Peyer's patch (tissue), 4 donors: ENCODE measurements at regions not wholly inside any gene's neighbourhood (a gene's known extent, or its start where the extent isn't known, plus 50 kb on each side); places are given as distances from the start of the nearest gene placed in this dataset.

Experiments
- POLR2A ChIP-seq, 2 donors: fragments of 450-650 bp; IDR thresholded peaks; one replicate each; pipeline ENCODE4 v1.5.1; 2017; ENCODE audit warnings: antibody characterized with exemption in 2 of 2, mild to moderate bottlenecking in 2 of 2, moderate library complexity in 2 of 2
- TF ChIP-seq, protein P1 (sequence below), 6 experiments: fragments of 450-650 bp in 4 of 6; fragments of 200-600 bp in 2 of 6; sonication (generic) in 1 of 6; IDR thresholded peaks; one replicate each; pipeline ENCODE4 v1.5.1; 2017 to 2019; ENCODE audit warnings: antibody characterized with exemption in 6 of 6, mild to moderate bottlenecking in 3 of 6, moderate library complexity in 1 of 6

DNA sequence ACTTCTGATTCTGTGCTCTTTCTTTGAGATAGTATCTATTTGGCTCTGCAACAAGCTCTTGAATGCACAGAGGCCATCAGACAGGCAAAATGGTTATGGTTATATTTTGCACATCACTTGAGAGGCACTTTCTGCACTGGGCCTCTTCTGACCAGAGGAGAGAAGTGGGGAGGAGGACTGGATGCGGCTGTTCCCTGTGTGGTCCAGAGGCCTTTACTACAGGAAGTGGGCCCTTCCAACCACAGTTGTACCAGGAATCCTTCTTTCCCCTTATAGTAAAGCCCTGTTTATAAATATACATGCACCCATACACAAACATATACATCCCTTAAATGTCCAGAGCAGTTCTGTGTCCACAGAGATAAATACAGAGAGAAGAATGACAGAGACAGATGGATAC, 182.7 kb upstream of the HHIP start:
- TF ChIP-seq, protein P1, sequence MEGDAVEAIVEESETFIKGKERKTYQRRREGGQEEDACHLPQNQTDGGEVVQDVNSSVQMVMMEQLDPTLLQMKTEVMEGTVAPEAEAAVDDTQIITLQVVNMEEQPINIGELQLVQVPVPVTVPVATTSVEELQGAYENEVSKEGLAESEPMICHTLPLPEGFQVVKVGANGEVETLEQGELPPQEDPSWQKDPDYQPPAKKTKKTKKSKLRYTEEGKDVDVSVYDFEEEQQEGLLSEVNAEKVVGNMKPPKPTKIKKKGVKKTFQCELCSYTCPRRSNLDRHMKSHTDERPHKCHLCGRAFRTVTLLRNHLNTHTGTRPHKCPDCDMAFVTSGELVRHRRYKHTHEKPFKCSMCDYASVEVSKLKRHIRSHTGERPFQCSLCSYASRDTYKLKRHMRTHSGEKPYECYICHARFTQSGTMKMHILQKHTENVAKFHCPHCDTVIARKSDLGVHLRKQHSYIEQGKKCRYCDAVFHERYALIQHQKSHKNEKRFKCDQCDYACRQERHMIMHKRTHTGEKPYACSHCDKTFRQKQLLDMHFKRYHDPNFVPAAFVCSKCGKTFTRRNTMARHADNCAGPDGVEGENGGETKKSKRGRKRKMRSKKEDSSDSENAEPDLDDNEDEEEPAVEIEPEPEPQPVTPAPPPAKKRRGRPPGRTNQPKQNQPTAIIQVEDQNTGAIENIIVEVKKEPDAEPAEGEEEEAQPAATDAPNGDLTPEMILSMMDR (IDR thresholded peaks at IDR 0.05) = no peak
- no peak for TF ChIP-seq POLR2A (IDR thresholded peaks at IDR 0.05)
